ENCODE measurements at regions not wholly inside any gene's neighbourhood (a gene's known extent, or its start where the extent isn't known, plus 50 kb on each side); places are given as distances from the start of the nearest gene placed in this dataset.

GRCh38 chr7:81616951-81617350 lies 152.9 kb downstream of the HGF start:
- ATAC-seq = no peak

GRCh38 chr7:81611805-81612204 lies 158.0 kb downstream of the HGF start:
- DNase-seq (no peak), ATAC-seq (no peak)
- Histone ChIP-seq H3K9me3 (no peaks in the 10 kb centered on the region), H3K4me1 (no peaks in the 10 kb centered on the region), H3K27me3 (no peaks in the 10 kb centered on the region), H3K27ac (no peak overlapping the region), H3K4me3 (no peak overlapping the region), H3K36me3 (no peaks in the 10 kb centered on the region)
- intact Hi-C loops (cut with DNase I) = no loop called here
- no peak for TF ChIP-seq CTCF (IDR thresholded peaks at IDR 0.05)

More at GRCh38 chr7:81616951-81617350, 152.9 kb downstream of the HGF start:
- intact Hi-C loops (cut with DNase I) = no loop called here
- no peak overlapping the region for H3K4me3 ChIP-seq
- H3K36me3 ChIP-seq = no peaks in the 10 kb centered on the region
- H3K4me1 ChIP-seq = no peaks in the 10 kb centered on the region
- no peaks in the 10 kb centered on the region for H3K27me3 ChIP-seq
- TF ChIP-seq CTCF (IDR thresholded peaks at IDR 0.05) = no peak
- no peaks in the 10 kb centered on the region for H3K9me3 ChIP-seq
- no peak for DNase-seq
- no peak overlapping the region for H3K27ac ChIP-seq

DNA sequence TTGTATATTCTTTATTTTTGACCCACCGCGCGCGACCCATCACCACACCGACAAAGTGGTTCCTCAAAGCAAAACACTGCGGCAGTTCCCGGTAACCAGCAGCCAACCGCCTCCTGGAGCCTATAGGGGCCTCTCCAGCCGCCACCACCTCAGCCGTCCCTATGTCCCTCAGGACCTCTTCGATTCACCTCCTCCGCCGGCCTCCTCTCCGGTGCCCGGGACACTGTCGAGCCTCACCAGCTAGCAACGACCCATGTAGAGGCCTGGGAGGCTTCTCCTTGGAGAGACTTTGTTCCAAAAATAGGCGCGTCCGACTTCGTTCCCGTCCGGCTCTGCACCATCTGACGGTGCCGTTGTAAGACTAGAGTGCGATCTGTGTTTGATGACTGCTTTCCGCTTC lies 158.8 kb downstream of the HGF start:
- no peak overlapping the region for H3K4me3 ChIP-seq
- no peaks in the 10 kb centered on the region for H3K4me1 ChIP-seq
- no peaks in the 10 kb centered on the region for H3K27me3 ChIP-seq
- TF ChIP-seq CTCF (IDR thresholded peaks at IDR 0.05) = no peak
- intact Hi-C loops (cut with DNase I) = no loop called here
- ATAC-seq (no peak), DNase-seq (no peak)
- H3K27ac ChIP-seq = no peak overlapping the region
- no peaks in the 10 kb centered on the region for H3K36me3 ChIP-seq
- H3K9me3 ChIP-seq = no peaks in the 10 kb centered on the region

DNA sequence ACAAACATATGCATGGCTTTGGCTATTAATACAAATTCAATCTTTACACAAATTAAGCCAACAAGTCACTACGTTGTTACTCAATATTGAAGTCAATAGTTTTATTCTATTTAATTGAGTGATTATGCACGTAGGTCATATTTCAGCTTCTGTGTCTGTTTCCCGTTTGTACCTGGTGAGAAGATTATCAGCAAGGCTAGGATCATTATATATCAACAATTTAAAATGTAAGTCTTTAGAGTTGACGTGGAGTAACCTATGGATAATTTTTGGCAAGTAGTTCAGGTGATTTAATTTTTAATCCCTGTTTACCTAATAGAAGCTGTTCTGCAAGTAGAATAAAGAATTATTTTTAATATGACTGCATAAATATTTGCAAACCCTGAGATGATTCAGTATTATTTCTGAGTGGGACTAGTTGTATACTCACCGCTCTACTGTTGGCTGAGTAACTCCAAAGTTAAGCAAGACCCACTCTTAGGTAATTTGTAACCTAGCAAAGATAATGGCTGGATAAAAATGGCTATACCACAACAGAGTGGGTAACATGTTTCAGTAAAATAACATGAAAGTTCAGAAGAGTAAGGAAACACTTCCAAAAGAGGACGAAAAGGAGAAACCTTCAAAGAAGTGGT lies 161.0 kb downstream of the HGF start:
- no peak for TF ChIP-seq CTCF (IDR thresholded peaks at IDR 0.05)
- Histone ChIP-seq H3K36me3 (no peaks in the 10 kb centered on the region), H3K27me3 (no peaks in the 10 kb centered on the region), H3K9me3 (no peaks in the 10 kb centered on the region), H3K4me1 (no peaks in the 10 kb centered on the region), H3K27ac (no peak overlapping the region), H3K4me3 (no peak overlapping the region)
- DNase-seq = no peak
- no peak for ATAC-seq
- intact Hi-C loops (cut with DNase I) = no loop called here

GRCh38 chr7:81607987-81608386 lies 161.9 kb downstream of the HGF start:
- no peaks in the 10 kb centered on the region for H3K36me3 ChIP-seq

More at GRCh38 chr7:81607987-81608386, 161.9 kb downstream of the HGF start:
- DNase-seq = no peak
- Histone ChIP-seq H3K27me3 (no peaks in the 10 kb centered on the region), H3K27ac (no peak overlapping the region), H3K4me3 (no peak overlapping the region), H3K4me1 (no peaks in the 10 kb centered on the region), H3K9me3 (no peaks in the 10 kb centered on the region)
- intact Hi-C loops (cut with DNase I) = no loop called here
- TF ChIP-seq CTCF (IDR thresholded peaks at IDR 0.05) = no peak
- no peak for ATAC-seq
